Nephron progenitor cell (in vitro differentiated cells): ENCODE measurements at regions not wholly inside any gene's neighbourhood (a gene's known extent, or its start where the extent isn't known, plus 50 kb on each side); places are given as distances from the start of the nearest gene placed in this dataset.

Source experiments
- DNase-seq: peaks from one replicate; pipeline ENCODE4 v3.0.0; 2021
- H3K27ac Mint-ChIP-seq: 2 replicates; pipeline ENCODE4 v1.8.0; 2021; ENCODE audit warnings: mild to moderate bottlenecking, moderate library complexity, mixed read lengths
- H3K27me3 Mint-ChIP-seq: 2 replicates; pipeline ENCODE4 v1.8.0; 2021; ENCODE audit warnings: mild to moderate bottlenecking, low read depth, mixed read lengths; ENCODE audit not compliant: poor library complexity
- H3K36me3 Mint-ChIP-seq: 2 replicates; pipeline ENCODE4 v1.8.0; 2021; ENCODE audit warnings: low read depth, mixed read lengths
- H3K4me1 Mint-ChIP-seq: 2 replicates; pipeline ENCODE4 v1.8.0; 2021; ENCODE audit warnings: mixed read lengths
- H3K4me3 Mint-ChIP-seq: 2 replicates; pipeline ENCODE4 v1.8.0; 2021; ENCODE audit warnings: mild to moderate bottlenecking, moderate library complexity, mixed read lengths
- H3K9me3 Mint-ChIP-seq: 2 replicates; pipeline ENCODE4 v1.8.0; 2021; ENCODE audit warnings: mild to moderate bottlenecking, moderate library complexity, mixed read lengths
- TF ChIP-seq, protein P1 (sequence below): fragments of 200-600 bp; sonication (generic); IDR thresholded peaks from 2 replicates; pipeline ENCODE4 v1.5.0; 2021; ENCODE audit warnings: antibody characterized with exemption

DNA sequence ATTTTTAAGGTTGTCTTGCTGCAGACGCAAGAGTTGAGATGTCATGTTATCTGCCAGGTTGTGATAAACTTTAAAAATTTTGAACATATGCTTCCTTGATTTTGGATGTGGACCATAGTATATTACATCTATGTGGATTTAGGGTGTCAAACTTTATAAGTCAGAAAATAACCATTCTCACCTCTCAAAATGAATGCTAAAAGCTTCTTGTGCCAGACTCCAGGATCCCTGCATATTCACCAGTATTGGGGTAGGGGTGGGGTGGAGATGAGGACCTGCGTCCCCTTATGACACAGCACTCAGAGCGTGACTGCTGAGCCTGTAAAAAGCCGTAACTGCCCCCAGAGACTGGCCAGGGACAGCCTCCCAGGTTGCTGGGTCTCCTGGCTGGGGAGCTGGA is 524.4 kb downstream of the LMO7 start:
- DNase-seq = no peak
- Mint-ChIP-seq H3K9me3 (no peaks in the 10 kb centered on the region), H3K4me3 (no peak overlapping the region), H3K36me3 (no peaks in the 10 kb centered on the region), H3K27ac (no peak overlapping the region), H3K27me3 (peaks cover 3% of the 10 kb centered on the region), H3K4me1 (no peaks in the 10 kb centered on the region)
- TF ChIP-seq, protein P1, sequence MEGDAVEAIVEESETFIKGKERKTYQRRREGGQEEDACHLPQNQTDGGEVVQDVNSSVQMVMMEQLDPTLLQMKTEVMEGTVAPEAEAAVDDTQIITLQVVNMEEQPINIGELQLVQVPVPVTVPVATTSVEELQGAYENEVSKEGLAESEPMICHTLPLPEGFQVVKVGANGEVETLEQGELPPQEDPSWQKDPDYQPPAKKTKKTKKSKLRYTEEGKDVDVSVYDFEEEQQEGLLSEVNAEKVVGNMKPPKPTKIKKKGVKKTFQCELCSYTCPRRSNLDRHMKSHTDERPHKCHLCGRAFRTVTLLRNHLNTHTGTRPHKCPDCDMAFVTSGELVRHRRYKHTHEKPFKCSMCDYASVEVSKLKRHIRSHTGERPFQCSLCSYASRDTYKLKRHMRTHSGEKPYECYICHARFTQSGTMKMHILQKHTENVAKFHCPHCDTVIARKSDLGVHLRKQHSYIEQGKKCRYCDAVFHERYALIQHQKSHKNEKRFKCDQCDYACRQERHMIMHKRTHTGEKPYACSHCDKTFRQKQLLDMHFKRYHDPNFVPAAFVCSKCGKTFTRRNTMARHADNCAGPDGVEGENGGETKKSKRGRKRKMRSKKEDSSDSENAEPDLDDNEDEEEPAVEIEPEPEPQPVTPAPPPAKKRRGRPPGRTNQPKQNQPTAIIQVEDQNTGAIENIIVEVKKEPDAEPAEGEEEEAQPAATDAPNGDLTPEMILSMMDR = no peak

DNA sequence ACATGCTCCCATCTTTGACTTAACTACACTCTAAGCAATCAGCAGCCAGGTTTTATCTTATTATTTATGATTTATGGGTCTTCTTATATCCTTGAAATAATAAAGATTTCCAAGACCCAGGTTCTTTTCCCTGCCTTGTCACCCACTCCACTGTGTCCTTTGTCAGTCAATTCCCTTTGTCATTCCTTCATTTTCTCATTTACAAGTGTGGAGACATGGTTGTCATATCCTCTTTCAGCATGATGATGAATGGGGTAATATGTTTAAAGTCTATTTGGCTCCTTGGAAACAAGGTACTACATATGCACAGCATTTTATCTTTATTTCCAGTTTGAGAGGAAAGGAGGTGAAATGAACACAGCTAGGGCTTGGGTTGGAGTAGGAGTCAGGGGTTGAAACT is 521.8 kb downstream of the LMO7 start:
- TF ChIP-seq, protein P1 = no peak
- no peak overlapping the region for H3K27ac Mint-ChIP-seq
- DNase-seq = no peak
- H3K36me3 Mint-ChIP-seq = no peaks in the 10 kb centered on the region
- H3K4me3 Mint-ChIP-seq = no peak overlapping the region
- H3K27me3 Mint-ChIP-seq = peaks cover 3% of the 10 kb centered on the region
- H3K9me3 Mint-ChIP-seq = no peaks in the 10 kb centered on the region
- H3K4me1 Mint-ChIP-seq = no peaks in the 10 kb centered on the region

DNA sequence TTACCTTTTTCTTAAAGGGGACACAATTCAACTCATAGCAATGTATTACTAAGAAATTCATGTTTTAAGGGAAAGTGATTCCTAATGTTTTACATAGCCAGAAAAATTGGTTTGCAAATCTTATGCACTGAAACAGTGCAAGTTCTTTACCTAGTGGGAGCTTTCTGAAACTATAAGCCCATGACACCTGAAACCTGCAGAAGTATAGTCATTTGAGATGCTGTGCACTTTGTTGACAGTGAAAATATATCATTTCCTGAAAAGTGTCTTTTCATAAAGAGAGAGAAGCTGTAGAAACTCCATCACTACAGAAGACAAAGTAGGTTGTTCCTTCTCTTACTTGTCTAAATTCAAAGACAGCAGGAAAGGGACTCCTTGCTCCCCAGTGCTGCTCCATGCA is 517.1 kb downstream of the LMO7 start:
- Mint-ChIP-seq H3K36me3 (no peaks in the 10 kb centered on the region), H3K27ac (no peak overlapping the region), H3K9me3 (no peaks in the 10 kb centered on the region), H3K27me3 (peaks cover 3% of the 10 kb centered on the region), H3K4me1 (no peaks in the 10 kb centered on the region), H3K4me3 (no peak overlapping the region)
- TF ChIP-seq, protein P1 = no peak
- no peak for DNase-seq

DNA sequence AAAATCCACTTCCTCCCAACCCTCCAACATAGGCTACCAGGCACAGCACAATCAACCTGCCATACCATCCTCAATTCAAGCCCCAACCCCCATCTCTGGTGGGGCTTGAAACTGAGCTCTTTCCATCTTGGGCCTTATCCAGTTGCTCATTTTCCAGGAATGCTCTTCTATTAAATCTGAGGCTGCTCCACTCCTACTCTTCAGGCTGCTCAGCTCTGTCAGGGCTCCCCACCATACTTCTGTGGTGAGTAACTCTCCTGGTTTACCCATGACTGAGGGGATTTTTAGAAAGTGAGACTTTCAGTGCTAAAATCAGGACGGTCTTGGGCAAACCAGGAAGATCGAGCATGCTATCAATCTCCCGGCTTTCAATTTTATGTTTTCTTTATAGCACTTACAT is 512.8 kb downstream of the LMO7 start:
- no peak overlapping the region for H3K4me3 Mint-ChIP-seq
- no peaks in the 10 kb centered on the region for H3K36me3 Mint-ChIP-seq
- no peak for DNase-seq
- no peaks in the 10 kb centered on the region for H3K9me3 Mint-ChIP-seq
- peak overlapping the region; percentile 79 for H3K27ac Mint-ChIP-seq
- TF ChIP-seq, protein P1 = no peak
- peaks cover 3% of the 10 kb centered on the region for H3K27me3 Mint-ChIP-seq
- no peaks in the 10 kb centered on the region for H3K4me1 Mint-ChIP-seq

DNA sequence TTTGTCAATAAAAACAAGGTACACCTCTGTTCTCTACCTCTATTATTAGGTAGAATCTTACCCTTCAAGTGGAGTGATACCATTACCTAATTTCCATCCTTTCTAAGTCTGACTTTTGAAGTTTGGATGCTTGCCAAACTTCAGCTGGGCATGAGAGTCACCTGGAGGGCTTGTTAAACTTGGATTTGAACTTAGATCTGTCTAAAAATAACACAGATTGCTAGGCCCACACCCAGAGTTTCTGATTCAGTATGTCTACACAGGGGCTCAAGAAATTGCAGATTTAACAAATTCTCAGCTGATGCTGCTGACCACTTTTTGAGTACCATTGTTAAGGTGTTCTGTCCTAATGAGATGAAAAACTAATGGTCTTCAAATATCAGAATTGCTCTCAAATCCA is 512.2 kb downstream of the LMO7 start:
- Mint-ChIP-seq H3K27me3 (peaks cover 3% of the 10 kb centered on the region), H3K4me1 (no peaks in the 10 kb centered on the region), H3K4me3 (no peak overlapping the region), H3K9me3 (no peaks in the 10 kb centered on the region), H3K27ac (no peak overlapping the region), H3K36me3 (no peaks in the 10 kb centered on the region)
- TF ChIP-seq, protein P1 = no peak
- no peak for DNase-seq

DNA sequence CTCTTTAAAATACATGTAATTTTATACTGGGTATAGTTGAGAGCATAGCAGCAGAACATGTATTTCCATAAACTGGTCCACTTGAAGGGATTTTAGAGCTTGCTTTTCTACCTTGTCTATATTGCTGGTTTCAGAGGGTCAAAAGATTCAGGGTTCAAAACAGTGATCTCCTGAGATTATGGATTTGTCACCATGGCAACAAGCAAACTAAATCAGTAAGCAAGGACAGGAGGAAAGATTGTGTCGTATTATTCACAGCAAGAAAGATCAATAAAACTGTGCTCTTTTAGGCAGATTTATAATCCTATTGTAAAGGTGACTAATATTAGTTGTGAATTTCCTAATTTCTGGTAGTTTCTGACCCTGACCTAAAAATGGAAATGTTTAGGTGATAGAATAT is 496.4 kb downstream of the LMO7 start:
- no peaks in the 10 kb centered on the region for H3K4me1 Mint-ChIP-seq
- DNase-seq = no peak
- H3K4me3 Mint-ChIP-seq = no peak overlapping the region
- peaks cover 3% of the 10 kb centered on the region for H3K27me3 Mint-ChIP-seq
- no peaks in the 10 kb centered on the region for H3K9me3 Mint-ChIP-seq
- no peak overlapping the region for H3K27ac Mint-ChIP-seq
- TF ChIP-seq, protein P1 = no peak
- no peaks in the 10 kb centered on the region for H3K36me3 Mint-ChIP-seq
